Caki2 (cell line): ENCODE measurements at regions not wholly inside any gene's neighbourhood (a gene's known extent, or its start where the extent isn't known, plus 50 kb on each side); places are given as distances from the start of the nearest gene placed in this dataset.
"Not testable (repeated sequence)": the region's sequence is repeated elsewhere in the genome, so short reads cannot be mapped to it uniquely, and the experiment has no call there.

Source experiments
- DNase-seq: peaks from one replicate; pipeline ENCODE4 v3.0.0-alpha.2; 2015; ENCODE audit warnings: low read depth
- in situ Hi-C: cut with HindIII; loops from 2 replicates; pipeline ENCODE4 v1.10.0; 2016; ENCODE audit warnings: low sequenced_read_pairs, low pct_unique_long_range_greater_than_20kb, mixed read lengths

DNA sequence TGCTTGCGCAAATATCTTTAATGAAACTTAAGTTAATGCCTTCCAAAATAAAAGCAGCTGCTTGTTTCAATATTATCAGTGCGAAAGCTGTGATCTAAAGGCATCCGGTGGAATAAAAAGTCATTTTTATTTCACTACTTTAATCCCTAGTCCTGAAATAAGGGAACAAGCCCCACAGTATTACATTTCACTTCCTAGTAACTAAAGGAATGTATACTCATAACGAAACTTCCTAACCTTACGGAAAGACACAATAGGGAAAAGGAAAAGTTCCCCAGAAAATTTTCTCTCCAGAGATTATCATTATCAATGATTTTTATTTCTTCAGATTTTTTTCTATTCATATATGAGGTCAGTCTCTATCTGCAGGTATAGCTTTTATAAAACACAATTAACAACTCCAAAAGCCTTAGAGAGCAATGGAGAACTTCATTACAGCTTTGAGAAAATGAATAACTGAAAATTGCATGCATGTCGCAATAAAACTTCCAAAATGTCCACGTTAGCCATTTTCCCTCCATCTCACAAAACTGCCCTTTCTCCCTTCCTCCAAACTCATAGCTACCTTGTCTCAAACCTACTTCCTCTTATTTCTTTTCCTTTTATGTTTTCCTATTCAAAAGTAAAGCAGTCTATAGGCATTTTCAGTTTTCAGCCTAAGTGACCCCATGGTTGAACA, 154.3 kb upstream of the MED13 start:
- no peak for DNase-seq
- in situ Hi-C loops = no loop called here

GRCh38 chr17:62216847-62217246, 151.8 kb upstream of the MED13 start:
- DNase-seq = no peak
- in situ Hi-C loops = no loop called here

DNA sequence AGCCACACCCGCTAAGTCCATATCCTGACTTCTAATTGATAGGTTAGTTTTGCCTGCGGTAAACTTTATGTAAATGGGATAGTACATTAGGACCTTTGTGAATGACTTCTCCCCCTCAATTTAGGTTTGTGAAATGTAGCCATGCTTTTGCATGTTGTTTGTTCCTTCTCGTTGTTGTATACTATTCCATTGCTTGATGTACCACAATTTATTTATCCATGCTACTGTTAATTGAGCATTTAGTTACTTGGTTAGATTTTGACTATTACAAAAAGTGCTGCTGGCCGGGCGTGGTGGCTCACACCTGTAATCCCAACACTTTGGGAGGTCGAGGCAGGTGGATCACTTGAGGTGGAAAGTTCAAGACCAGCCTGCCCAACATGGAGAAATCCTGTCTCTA, 150.8 kb upstream of the MED13 start:
- DNase-seq, in situ Hi-C loops: not testable (repeated sequence)

GRCh38 chr17:62206550-62206949, 141.5 kb upstream of the MED13 start:
- in situ Hi-C loops = no loop called here
- DNase-seq = no peak

GRCh38 chr17:62197156-62197555, 132.1 kb upstream of the MED13 start:
- DNase-seq, in situ Hi-C loops: not testable (repeated sequence)

GRCh38 chr17:62196587-62196986, 131.5 kb upstream of the MED13 start:
- in situ Hi-C loops, DNase-seq: not testable (repeated sequence)

- in situ Hi-C loops = no loop called here
- no peak for DNase-seq
These were observed 129.3 kb upstream of the MED13 start for GRCh38 chr17:62194401-62194800.

DNA sequence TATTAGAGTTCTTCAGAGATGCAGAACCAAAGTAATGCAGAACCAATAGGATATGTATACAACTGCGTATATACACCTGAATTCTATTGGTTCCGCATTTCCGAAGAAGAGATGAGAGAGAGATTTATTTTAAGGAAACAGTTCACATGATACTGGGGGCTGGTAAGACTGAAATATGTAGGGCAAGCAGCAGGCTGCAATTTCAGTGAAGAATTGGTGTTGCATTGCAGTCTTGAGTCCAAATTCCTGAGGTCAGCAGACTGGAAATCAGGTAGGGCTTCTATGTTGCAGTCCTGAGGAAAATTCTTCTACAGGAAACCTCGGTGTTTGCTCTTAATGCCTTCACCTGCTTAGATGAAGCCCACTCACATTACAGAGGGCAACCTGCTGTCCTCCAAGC, 128.2 kb upstream of the MED13 start:
- DNase-seq = peak; percentile 40
- in situ Hi-C loops = no loop called here

DNA sequence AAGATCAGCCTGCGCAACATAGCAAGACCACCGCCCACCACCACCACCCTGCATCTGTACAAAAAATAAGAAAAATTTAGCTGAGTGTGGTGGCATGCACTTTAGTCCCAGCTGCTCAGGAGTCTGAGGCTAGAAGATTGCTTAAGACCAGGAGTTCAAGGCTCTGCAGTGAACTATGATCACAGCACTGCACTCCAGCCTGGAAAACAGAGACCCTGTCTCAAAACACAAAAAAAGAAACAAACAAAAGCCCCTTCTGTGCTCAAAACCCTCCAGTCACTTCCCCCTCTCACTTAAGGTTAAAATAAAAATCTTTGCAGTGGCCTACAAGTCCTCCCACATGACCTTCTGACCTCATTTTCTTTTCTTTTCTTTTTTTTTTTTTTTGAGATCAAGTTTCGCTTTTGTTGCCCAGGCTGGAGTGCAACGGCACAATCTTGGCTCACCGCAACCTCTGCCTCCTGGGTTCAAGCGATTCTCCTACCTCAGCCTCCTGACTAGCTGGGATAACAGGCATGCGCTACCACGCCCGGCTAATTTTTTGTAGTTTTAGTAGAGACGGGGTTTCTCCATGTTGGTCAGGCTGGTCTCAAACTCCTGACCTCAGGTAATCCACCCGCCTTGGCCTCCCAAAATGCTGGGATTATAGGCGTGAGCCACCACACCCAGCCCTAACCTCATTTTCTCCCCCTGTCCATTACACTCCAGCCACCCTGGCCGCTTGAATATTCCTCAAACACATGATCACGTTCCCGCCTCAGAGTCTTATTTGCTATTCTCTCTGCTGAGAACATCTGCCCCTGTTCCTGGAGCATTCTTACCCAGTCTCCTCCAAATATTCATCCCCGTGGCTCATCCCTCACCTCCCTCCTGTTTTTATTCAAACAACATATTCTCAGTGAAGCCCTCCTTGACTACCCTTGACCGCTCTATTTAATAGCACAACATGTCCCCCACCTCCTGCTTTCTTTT, 126.6 kb upstream of the MED13 start:
- DNase-seq = no peak
- in situ Hi-C loops = no loop called here

- no peak for DNase-seq
- in situ Hi-C loops = no loop called here
These were observed 124.3 kb upstream of the MED13 start for GRCh38 chr17:62189377-62189776.

DNA sequence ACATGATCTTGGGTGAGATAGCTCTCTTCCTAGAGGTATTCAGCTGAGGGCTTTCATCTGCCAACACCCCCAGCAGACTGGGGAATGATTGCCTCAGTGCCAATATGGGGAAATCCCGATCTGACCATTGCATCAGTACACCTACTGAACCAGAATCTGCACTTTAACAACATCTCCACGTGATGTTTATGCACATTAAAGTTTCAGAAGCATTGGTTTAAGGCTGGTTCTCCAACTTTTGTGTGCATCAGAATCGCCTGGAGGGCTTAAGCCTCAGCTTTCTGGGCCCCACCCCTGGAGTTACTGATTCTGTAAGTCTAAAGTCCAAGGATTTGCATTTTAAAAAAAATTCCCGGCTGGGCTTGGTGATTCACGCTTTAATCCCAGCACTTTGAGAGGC, 123.6 kb upstream of the MED13 start:
- in situ Hi-C loops = no loop called here
- peak; percentile 96 for DNase-seq

DNA sequence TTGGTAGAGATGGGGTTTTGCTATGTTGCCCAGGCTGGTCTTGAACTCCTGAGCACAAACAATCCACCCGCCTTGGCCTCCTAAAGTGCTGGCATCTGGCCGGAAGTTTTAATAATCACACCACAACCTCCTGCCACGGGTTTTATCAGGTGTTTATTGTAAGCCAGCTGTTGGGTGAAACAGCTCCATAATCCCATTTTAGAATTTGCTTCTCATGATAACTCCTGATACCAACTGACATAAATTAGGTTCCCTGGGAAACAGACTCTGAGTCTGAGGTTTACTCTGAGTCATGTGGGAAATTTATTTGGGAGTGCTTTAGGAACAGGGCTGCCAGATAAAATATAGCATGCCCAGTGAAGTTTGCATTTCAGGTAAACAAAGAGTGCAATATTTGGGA, 122.6 kb upstream of the MED13 start:
- in situ Hi-C loops = no loop called here
- peak; percentile 65 for DNase-seq

- in situ Hi-C loops = no loop called here
- DNase-seq = no peak
These were observed 121.8 kb upstream of the MED13 start for GRCh38 chr17:62186841-62187240.

- in situ Hi-C loops = no loop called here
- no peak for DNase-seq
These were observed 115.7 kb upstream of the MED13 start for GRCh38 chr17:62180772-62181171.

- DNase-seq = peak; percentile 86
These were observed 114.6 kb upstream of the MED13 start for GRCh38 chr17:62179525-62180161.

GRCh38 chr17:62178579-62178978, 113.5 kb upstream of the MED13 start:
- in situ Hi-C loops = no loop called here
- peak; percentile 46 for DNase-seq

More at GRCh38 chr17:62179525-62180161, 114.6 kb upstream of the MED13 start:
- in situ Hi-C loops = no loop called here

GRCh38 chr17:62172492-62173291, 107.6 kb upstream of the MED13 start:
- in situ Hi-C loops = no loop called here
- DNase-seq = no peak

DNA sequence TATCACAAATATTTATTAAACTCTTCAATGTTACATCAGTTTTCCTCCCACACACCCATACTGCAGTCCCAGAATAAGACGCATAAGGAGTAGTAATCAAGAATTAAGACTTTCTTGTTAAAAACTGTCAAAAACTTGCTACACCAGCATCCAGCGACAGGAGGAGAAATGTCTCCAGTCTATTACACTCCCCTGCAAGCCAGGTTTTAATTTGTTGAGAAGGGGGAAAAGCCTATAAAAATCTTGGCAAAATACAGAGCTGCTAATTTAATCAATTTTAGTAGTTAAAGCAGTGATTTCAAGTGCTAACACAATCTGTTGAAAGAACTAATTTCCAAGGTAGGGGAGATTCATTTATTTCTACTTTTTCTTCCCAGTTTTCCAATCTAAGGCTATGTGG, 102.0 kb upstream of the MED13 start:
- no peak for DNase-seq
- in situ Hi-C loops = no loop called here
